SK-N-SH (cell line): ENCODE measurements at regions not wholly inside any gene's neighbourhood (a gene's known extent, or its start where the extent isn't known, plus 50 kb on each side); places are given as distances from the start of the nearest gene placed in this dataset.
"Not testable (repeated sequence)": the region's sequence is repeated elsewhere in the genome, so short reads cannot be mapped to it uniquely, and the experiment has no call there.

ENCODE experiments used
- CTCF ChIA-PET: fragments of 300-600, 350-600 bp; formaldehyde crosslinking; extraction: SDS; loops from one replicate; lab custom pipeline; 2021; lab: Yijun Ruan, JAX
- POLR2A ChIA-PET: fragments of 350-600 bp; sonication (Branson Sonifier 250); formaldehyde crosslinking; extraction: SDS; loops from one replicate; lab custom pipeline; 2020; ENCODE audit warnings: antibody characterized with exemption, inconsistent platforms; lab: Yijun Ruan, JAX
- DNase-seq: peaks from one replicate; pipeline ENCODE4 v3.0.0; 2012
- H2AFZ ChIP-seq: fragments of 200-600 bp; sonication (generic); 2 replicates; pipeline ENCODE4 v1.8.1; 2016; ENCODE audit warnings: antibody characterized with exemption, mild to moderate bottlenecking, low read depth
- H3F3A ChIP-seq: fragments of 200-600 bp; sonication (generic); replicated peaks from 2 replicates; pipeline ENCODE3; 2016; ENCODE audit warnings: antibody characterized with exemption, mild to moderate bottlenecking; ENCODE audit not compliant: insufficient read depth
- H3K27ac ChIP-seq, 2 experiments: fragments of 200-500 bp in 1 of 2; fragments of 200-600 bp in 1 of 2; sonication (Bioruptor generic) in 1 of 2; sonication (generic), shearing (Covaris generic) in 1 of 2; 2 replicates each; pipeline versions ENCODE4 v1.5.1 to v1.6.1; 2014 to 2016; ENCODE audit warnings: low read depth in 2 of 2, inconsistent platforms in 1 of 2, low read length in 1 of 2, mild to moderate bottlenecking in 1 of 2, mixed read lengths in 1 of 2
- H3K27me3 ChIP-seq: fragments of 200-600 bp; sonication (generic), shearing (Covaris generic); 2 replicates; pipeline ENCODE4 v1.6.1; 2016; ENCODE audit warnings: mixed run types; ENCODE audit not compliant: insufficient read depth
- H3K36me3 ChIP-seq, 2 experiments: fragments of 200-500 bp in 1 of 2; fragments of 200-600 bp in 1 of 2; sonication (Bioruptor generic) in 1 of 2; sonication (generic) in 1 of 2; replicated peaks in 1 of 2; 2 replicates each; pipeline versions ENCODE3 to v1.5.1; 2014 to 2016; ENCODE audit warnings: low read length in 1 of 2, mild to moderate bottlenecking in 1 of 2; ENCODE audit not compliant: insufficient read depth in 2 of 2, control insufficient read depth in 1 of 2
- H3K4me1 ChIP-seq, 2 experiments: fragments of 200-500 bp in 1 of 2; fragments of 200-600 bp in 1 of 2; sonication (Bioruptor generic) in 1 of 2; sonication (generic), shearing (Covaris generic) in 1 of 2; 2 replicates each; pipeline versions ENCODE4 v1.5.1 to v1.6.1; 2014 to 2016; ENCODE audit warnings: low read depth in 1 of 2, low read length in 1 of 2, mixed run types in 1 of 2; ENCODE audit not compliant: insufficient read depth in 2 of 2, control insufficient read depth in 1 of 2
- H3K4me2 ChIP-seq: fragments of 200-600 bp; sonication (generic), shearing (Covaris generic); 2 replicates; pipeline ENCODE4 v1.6.1; 2017; ENCODE audit warnings: mixed run types
- H3K4me3 ChIP-seq, 2 experiments: fragments of 200-500 bp in 1 of 2; fragments of 200-600 bp in 1 of 2; sonication (Bioruptor generic) in 1 of 2; sonication (generic), shearing (Covaris generic) in 1 of 2; 2 replicates each; pipeline versions ENCODE4 v1.5.1 to v1.8.1; 2014 to 2016; ENCODE audit warnings: low read depth in 2 of 2, inconsistent platforms in 1 of 2, low read length in 1 of 2, mild to moderate bottlenecking in 1 of 2, mixed read lengths in 1 of 2, moderate library complexity in 1 of 2
- H3K79me2 ChIP-seq: fragments of 200-600 bp; sonication (generic); 2 replicates; pipeline ENCODE4 v1.8.1; 2017; ENCODE audit warnings: mild to moderate bottlenecking; ENCODE audit not compliant: insufficient read depth
- H3K9ac ChIP-seq: fragments of 200-600 bp; sonication (generic); 2 replicates; pipeline ENCODE4 v1.6.1; 2017; ENCODE audit warnings: mixed run types
- H3K9me2 ChIP-seq: fragments of 200-600 bp; sonication (generic); 2 replicates; pipeline ENCODE4 v1.6.1; 2017; ENCODE audit warnings: mixed run types
- H3K9me3 ChIP-seq: fragments of 200-600 bp; sonication (generic); 2 replicates; pipeline ENCODE4 v1.6.1; 2017; ENCODE audit warnings: mixed run types, mild to moderate bottlenecking, moderate library complexity
- H4K20me1 ChIP-seq: fragments of 200-600 bp; sonication (generic); 2 replicates; pipeline ENCODE4 v1.6.1; 2017; ENCODE audit warnings: mild to moderate bottlenecking, mixed run types; ENCODE audit not compliant: insufficient read depth
- EP300 ChIP-seq, 2 experiments: IDR thresholded peaks; 2 replicates each; pipeline versions ENCODE4 v1.4.0 to v1.6.1; 2012; ENCODE audit warnings: borderline replicate concordance in 1 of 2, low read depth in 1 of 2, low read length in 1 of 2
- FOSL2 ChIP-seq: IDR thresholded peaks from 2 replicates; pipeline ENCODE4 v1.4.0; 2012; ENCODE audit warnings: low read depth, mild to moderate bottlenecking, moderate library complexity, borderline replicate concordance
- FOXJ3 ChIP-seq: sonication (generic); formaldehyde crosslinking; IDR thresholded peaks from 2 replicates; pipeline ENCODE4 v1.5.1; 2020; ENCODE audit warnings: mild to moderate bottlenecking, missing genetic modification reagents
- GABPA ChIP-seq: IDR thresholded peaks from 2 replicates; pipeline ENCODE4 v1.4.0; 2012; ENCODE audit warnings: low read depth, mild to moderate bottlenecking
- GATA2 ChIP-seq: sonication (generic); formaldehyde crosslinking; IDR thresholded peaks from 2 replicates; pipeline ENCODE4 v1.5.0; 2020; ENCODE audit warnings: mild to moderate bottlenecking, missing genetic modification reagents
- JUND ChIP-seq: IDR thresholded peaks from 2 replicates; pipeline ENCODE4 v1.4.0; 2012
- MAX ChIP-seq: IDR thresholded peaks from 2 replicates; pipeline ENCODE4 v1.4.0; 2012; ENCODE audit warnings: low read depth
- MEF2A ChIP-seq: IDR thresholded peaks from 2 replicates; pipeline ENCODE4 v1.4.0; 2012; ENCODE audit warnings: low read depth, borderline replicate concordance
- PBX3 ChIP-seq: IDR thresholded peaks from 2 replicates; pipeline ENCODE4; 2012
- RXRA ChIP-seq: IDR thresholded peaks from 2 replicates; pipeline ENCODE4 v1.4.0; 2012; ENCODE audit warnings: low read depth, mild to moderate bottlenecking, borderline replicate concordance
- TCF12 ChIP-seq: IDR thresholded peaks from 2 replicates; pipeline ENCODE4 v1.4.0; 2012
- WGBS: methylation state at CpG from one replicate; pipeline ENCODE4 v1.1.6; 2017; ENCODE audit warnings: low lambda C conversion rate; 5-methylcytosine and 5-hydroxymethylcytosine counted together
- TF ChIP-seq, protein P1 (sequence below): IDR thresholded peaks from 2 replicates; pipeline ENCODE4 v1.6.1; 2012; ENCODE audit warnings: mild to moderate bottlenecking, low read depth, low read length, moderate library complexity
- TF ChIP-seq, protein P2 (sequence below): fragments of 200-600 bp; sonication (generic); IDR thresholded peaks from 2 replicates; pipeline ENCODE4 v1.6.1; 2017; ENCODE audit warnings: antibody characterized with exemption, mild to moderate bottlenecking, moderate library complexity

DNA sequence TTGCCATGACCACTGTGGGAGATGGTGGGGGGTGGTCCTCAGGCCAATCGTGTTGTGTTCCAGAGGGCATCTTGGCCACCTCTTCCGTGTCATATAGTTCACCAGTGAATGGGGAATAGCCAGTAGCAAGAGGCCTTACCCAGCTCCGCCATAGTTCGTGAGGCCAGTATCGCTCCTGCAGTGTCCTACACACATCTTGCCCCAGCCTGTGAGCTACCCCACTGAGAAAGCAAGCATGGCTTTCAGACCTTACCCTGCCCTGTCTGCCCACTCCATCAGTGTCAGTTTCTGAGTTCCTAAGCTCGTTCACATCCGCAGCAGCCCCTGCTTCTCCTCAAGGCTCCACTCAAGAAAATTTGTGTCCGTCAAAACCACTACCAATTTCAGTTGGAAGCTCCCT is 586.0 kb upstream of the PABPC5 start:
- CTCF ChIA-PET, H3K36me3 ChIP-seq, POLR2A ChIA-PET, H4K20me1 ChIP-seq, H3F3A ChIP-seq, H3K9me3 ChIP-seq, H3K4me3 ChIP-seq, H3K9ac ChIP-seq, H2AFZ ChIP-seq, H3K27me3 ChIP-seq, H3K27ac ChIP-seq, DNase-seq, H3K9me2 ChIP-seq, H3K4me1 ChIP-seq, H3K4me2 ChIP-seq, H3K79me2 ChIP-seq: not testable (repeated sequence)
- WGBS: 28% methylated on average over 3 of the region's 8 CpGs

DNA sequence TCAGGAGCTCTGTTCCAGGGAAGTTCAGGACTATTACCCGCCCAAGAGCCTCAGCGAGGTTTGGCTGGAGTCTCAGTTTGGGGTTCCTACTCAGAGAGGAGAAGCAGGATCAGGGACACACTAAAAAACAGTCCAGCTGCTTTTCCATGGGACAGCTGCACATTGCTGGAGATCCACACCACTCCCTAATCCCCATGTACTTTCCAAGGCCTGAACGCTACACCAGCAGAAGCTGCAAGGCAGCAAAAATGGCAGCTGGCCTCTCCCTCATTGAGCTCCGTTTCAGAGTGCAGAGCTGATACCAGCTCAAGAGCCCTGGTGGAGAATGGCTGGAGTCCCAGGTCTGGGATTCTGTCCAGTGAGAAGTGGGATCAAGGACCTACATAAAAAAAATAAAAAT is 551.2 kb upstream of the PABPC5 start:
- Histone ChIP-seq H4K20me1 (no peaks in the 10 kb centered on the region), H3K4me1 (no peaks in the 10 kb centered on the region), H3K4me3 (no peak overlapping the region), H3K9me2 (no peaks in the 10 kb centered on the region), H3K79me2 (no peaks in the 10 kb centered on the region), H3K36me3 (no peaks in the 10 kb centered on the region), H3F3A (no peaks in the 10 kb centered on the region), H3K4me2 (no peak overlapping the region), H3K9ac (no peak overlapping the region), H2AFZ (no peak overlapping the region), H3K27ac (no peak overlapping the region), H3K9me3 (no peaks in the 10 kb centered on the region), H3K27me3 (no peaks in the 10 kb centered on the region; the same call in 1 of the 2 replicates)
- WGBS: 0% methylated on average over 3 of the region's 4 CpGs
- TF ChIP-seq, protein P1, sequence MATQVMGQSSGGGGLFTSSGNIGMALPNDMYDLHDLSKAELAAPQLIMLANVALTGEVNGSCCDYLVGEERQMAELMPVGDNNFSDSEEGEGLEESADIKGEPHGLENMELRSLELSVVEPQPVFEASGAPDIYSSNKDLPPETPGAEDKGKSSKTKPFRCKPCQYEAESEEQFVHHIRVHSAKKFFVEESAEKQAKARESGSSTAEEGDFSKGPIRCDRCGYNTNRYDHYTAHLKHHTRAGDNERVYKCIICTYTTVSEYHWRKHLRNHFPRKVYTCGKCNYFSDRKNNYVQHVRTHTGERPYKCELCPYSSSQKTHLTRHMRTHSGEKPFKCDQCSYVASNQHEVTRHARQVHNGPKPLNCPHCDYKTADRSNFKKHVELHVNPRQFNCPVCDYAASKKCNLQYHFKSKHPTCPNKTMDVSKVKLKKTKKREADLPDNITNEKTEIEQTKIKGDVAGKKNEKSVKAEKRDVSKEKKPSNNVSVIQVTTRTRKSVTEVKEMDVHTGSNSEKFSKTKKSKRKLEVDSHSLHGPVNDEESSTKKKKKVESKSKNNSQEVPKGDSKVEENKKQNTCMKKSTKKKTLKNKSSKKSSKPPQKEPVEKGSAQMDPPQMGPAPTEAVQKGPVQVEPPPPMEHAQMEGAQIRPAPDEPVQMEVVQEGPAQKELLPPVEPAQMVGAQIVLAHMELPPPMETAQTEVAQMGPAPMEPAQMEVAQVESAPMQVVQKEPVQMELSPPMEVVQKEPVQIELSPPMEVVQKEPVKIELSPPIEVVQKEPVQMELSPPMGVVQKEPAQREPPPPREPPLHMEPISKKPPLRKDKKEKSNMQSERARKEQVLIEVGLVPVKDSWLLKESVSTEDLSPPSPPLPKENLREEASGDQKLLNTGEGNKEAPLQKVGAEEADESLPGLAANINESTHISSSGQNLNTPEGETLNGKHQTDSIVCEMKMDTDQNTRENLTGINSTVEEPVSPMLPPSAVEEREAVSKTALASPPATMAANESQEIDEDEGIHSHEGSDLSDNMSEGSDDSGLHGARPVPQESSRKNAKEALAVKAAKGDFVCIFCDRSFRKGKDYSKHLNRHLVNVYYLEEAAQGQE: no peak
- TF ChIP-seq RXRA (no peak), FOXJ3 (no peak), FOSL2 (no peak), GATA2 (CRISPR knock-in tag) (no peak), MAX (no peak), EP300 (IDR thresholded peaks at IDR 0.05; ENCODE audit: borderline replicate concordance in 1 of 2, low read depth in 1 of 2, low read length in 1 of 2) (no peak), TCF12 (no peak), MEF2A (no peak), JUND (no peak), PBX3 (no peak), GABPA (no peak)
- TF ChIP-seq, protein P2, sequence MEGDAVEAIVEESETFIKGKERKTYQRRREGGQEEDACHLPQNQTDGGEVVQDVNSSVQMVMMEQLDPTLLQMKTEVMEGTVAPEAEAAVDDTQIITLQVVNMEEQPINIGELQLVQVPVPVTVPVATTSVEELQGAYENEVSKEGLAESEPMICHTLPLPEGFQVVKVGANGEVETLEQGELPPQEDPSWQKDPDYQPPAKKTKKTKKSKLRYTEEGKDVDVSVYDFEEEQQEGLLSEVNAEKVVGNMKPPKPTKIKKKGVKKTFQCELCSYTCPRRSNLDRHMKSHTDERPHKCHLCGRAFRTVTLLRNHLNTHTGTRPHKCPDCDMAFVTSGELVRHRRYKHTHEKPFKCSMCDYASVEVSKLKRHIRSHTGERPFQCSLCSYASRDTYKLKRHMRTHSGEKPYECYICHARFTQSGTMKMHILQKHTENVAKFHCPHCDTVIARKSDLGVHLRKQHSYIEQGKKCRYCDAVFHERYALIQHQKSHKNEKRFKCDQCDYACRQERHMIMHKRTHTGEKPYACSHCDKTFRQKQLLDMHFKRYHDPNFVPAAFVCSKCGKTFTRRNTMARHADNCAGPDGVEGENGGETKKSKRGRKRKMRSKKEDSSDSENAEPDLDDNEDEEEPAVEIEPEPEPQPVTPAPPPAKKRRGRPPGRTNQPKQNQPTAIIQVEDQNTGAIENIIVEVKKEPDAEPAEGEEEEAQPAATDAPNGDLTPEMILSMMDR: no peak
- DNase-seq: no peak
- ChIA-PET CTCF (no interaction called here), POLR2A (no interaction called here)

DNA sequence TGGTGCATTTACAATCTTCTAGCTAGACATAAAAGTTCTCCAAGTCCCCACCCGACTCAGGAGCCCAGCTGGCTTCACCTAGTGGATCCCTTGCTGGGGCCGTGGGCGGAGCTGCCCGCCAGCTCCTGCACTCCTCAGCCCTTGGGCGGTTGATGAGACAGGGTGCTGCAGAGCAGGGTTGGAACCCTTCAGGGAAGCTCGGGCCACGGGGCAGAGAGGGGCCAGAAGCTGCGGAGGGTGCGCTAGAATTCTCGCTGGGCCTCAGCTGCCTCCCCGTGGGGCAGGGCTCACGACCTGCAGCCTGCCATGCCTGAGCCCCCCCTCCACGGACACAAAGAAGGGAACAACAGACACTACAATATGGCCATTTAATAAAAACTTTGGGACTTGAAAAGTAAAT is 519.8 kb upstream of the PABPC5 start:
- H3K4me2 ChIP-seq, H3K4me1 ChIP-seq, POLR2A ChIA-PET, H3K9ac ChIP-seq, H3K4me3 ChIP-seq, H3K27me3 ChIP-seq, H3K9me3 ChIP-seq, CTCF ChIA-PET, H3K36me3 ChIP-seq, DNase-seq, H4K20me1 ChIP-seq, H3F3A ChIP-seq, H2AFZ ChIP-seq, H3K9me2 ChIP-seq, H3K79me2 ChIP-seq, H3K27ac ChIP-seq: not testable (repeated sequence)
- 7% methylated on average over 10 of the region's 13 CpGs for WGBS

DNA sequence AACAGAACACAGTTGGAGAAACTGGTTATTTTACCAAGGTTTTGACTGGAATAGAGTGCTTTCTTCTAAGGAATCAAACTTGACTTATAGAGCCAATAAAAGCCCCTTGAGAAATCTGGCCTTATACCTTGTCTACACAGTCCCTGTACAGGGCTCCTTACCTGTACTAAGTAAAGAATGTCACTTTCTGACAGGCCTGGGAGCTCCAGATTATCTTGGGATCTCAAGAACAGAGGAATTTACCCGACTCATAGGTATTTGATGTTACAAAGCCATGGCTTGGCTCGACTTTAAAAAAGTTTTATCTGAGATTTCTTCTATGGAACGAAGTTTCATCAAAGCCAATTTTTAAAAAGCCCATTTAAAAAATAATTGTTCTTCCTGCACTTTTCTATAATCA is 487.8 kb upstream of the PABPC5 start:
- DNase-seq, H4K20me1 ChIP-seq, H3K79me2 ChIP-seq, POLR2A ChIA-PET, H3K4me3 ChIP-seq, H3K4me1 ChIP-seq, H3K27me3 ChIP-seq, H3F3A ChIP-seq, H2AFZ ChIP-seq, H3K4me2 ChIP-seq, CTCF ChIA-PET, H3K9me3 ChIP-seq, H3K9ac ChIP-seq, H3K27ac ChIP-seq, H3K36me3 ChIP-seq, H3K9me2 ChIP-seq: not testable (repeated sequence)
- WGBS: 2% methylated on average over 3 of the region's 3 CpGs
